ENCODE measurements at regions not wholly inside any gene's neighbourhood (a gene's known extent, or its start where the extent isn't known, plus 50 kb on each side); places are given as distances from the start of the nearest gene placed in this dataset.
"Not testable (repeated sequence)": the region's sequence is repeated elsewhere in the genome, so short reads cannot be mapped to it uniquely, and the experiment has no call there.

DNA sequence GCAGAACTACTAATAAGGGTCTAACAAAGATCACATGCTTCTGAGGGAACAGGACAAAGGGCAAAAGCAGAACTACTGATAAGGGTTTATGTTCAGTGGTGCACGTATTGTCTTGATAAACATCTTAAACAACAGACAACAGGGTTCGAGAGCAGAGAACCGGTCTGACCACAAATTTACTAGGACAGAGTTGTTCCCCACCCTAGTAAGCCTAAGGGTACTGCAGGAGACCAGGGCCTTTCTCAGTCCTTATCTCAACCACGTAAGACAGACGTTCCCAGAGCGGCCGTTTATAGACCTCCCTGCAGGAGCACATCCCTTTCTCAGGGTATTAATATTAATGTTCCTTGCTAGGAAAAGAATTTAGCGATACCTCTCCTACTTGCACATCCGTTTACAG is 1089.5 kb upstream of the ATXN8OS start:
- TF ChIP-seq, protein P1, sequence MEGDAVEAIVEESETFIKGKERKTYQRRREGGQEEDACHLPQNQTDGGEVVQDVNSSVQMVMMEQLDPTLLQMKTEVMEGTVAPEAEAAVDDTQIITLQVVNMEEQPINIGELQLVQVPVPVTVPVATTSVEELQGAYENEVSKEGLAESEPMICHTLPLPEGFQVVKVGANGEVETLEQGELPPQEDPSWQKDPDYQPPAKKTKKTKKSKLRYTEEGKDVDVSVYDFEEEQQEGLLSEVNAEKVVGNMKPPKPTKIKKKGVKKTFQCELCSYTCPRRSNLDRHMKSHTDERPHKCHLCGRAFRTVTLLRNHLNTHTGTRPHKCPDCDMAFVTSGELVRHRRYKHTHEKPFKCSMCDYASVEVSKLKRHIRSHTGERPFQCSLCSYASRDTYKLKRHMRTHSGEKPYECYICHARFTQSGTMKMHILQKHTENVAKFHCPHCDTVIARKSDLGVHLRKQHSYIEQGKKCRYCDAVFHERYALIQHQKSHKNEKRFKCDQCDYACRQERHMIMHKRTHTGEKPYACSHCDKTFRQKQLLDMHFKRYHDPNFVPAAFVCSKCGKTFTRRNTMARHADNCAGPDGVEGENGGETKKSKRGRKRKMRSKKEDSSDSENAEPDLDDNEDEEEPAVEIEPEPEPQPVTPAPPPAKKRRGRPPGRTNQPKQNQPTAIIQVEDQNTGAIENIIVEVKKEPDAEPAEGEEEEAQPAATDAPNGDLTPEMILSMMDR (IDR thresholded peaks at IDR 0.05; ENCODE audit: low read length): not testable (repeated sequence)
- TF ChIP-seq EZH2 (optimal IDR thresholded peaks at IDR 0.05; ENCODE audit: low read depth, low read length); EZH2phosphoT487 (IDR thresholded peaks at IDR 0.05; ENCODE audit: low read length): not testable (repeated sequence)
